HuH-7 (cell line): ENCODE measurements at regions not wholly inside any gene's neighbourhood (a gene's known extent, or its start where the extent isn't known, plus 50 kb on each side); places are given as distances from the start of the nearest gene placed in this dataset.
"Not testable (repeated sequence)": the region's sequence is repeated elsewhere in the genome, so short reads cannot be mapped to it uniquely, and the experiment has no call there.

Experiments used
- DNase-seq: peaks from one replicate; pipeline ENCODE4 v3.0.0; 2011; ENCODE audit warnings: low spot score

DNA sequence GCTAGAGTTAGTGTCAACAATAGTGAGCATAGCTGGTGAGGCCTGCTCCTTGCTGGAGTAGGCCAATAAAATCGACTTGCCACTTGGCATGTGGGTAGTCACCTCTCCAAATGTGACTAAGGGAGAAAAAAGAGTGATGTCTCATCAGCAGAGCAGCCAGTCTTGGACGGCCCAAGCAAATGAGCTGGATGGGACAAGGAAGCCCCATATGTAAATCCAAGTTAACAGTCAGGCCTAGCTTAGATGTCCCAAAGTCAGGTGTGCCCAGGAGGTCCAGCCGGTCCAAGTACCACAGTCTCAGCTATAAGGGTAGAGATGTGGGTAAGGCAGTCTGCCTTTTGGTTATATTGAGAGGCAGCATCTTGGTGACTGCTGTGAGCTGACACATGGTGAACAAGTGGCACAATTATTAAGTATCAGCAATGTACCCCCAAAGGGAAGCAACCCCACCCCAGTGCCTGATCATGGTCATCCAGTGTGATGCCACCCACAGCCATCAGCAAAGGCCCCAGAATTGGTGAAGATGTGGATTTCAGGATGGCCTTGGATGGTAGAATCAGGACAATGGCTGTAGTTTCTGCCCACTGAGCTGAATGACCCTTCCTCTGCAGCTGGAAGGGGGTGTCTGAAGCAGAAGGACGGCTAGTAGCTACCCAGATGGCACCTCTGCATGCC lies 83.4 kb downstream of the TNFRSF13B start:
- no peak for DNase-seq

DNA sequence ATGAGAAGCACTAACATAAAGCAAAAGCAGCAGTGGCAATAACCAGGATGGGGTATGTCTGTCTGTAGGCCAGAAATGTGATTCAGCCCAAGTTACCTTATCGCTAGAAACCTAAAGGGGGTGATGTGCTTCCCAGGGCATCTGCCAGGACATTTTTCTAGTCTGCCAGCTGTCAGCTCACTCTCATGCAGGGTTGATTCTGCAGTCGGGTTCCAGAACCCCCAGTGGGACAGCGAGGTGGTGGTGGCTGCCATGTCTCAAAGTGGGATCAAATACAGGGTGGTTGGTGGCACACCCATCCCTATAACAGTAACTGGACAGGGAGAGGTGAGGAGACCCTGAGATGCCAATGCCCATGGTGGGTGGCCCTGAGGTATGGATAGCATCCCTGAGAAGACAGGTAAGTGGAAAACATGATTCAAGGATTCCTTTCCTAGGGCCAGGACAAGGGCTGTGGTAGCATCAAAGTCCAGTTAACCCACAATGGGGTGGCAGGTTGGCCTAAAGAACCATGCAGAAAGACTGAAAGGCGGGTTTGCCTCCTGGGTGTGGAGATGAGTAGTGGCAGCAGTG lies 84.3 kb downstream of the TNFRSF13B start:
- DNase-seq = no peak

DNA sequence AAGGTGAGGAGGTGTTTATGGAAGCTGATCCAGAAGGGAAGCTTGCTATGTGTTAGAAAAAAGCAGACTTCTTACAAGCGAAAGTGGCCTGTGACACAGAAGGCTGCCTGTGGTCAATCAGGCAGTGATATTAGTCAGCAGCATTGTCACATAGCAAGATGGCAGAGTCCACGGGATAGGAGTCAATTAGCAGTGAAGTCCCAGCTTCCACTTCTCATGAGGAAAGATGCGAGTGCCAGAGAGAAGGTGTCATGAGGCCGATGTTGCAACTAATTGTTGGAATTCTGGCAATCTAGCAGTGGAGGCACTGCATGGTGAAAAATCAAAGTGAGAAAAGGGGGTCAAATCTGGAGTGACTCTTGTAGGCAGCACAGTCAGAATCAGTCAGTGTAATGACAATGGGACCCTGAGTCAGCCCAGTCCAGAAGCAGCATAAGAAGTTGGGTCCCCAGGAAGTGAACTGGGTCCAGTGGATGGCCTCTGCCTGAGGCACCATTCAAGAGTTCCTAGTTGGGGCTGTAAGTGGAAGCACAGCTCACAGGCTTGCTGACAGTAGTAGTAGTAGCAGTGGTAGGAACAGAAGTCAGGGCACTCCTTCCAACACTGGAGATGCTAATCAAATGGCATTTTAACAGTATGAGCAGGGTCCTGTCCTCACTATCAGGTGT lies 85.1 kb downstream of the TNFRSF13B start:
- DNase-seq = no peak

DNA sequence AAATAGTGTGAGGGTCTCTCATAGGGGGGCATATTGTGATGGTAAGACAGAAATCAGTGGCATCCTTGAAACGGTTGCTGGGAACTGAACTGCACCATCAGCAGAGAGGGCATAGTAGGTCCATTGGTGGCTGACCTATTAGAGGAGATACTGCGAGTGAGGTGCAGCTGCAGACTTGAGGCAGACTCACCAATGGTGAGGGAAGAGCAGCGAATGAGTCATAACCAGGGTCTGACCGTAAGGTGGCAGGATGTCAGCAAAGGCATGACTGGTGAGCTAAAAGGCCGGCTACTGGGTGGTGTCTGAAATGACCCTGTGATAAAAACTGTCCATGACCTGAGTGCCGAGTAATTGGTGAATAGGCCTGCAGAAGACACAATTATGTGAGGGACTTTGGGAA lies 86.7 kb downstream of the TNFRSF13B start:
- not testable (repeated sequence) for DNase-seq

GRCh38 chr17:16882926-16883265 lies 89.0 kb downstream of the TNFRSF13B start:
- DNase-seq = not testable (repeated sequence)

DNA sequence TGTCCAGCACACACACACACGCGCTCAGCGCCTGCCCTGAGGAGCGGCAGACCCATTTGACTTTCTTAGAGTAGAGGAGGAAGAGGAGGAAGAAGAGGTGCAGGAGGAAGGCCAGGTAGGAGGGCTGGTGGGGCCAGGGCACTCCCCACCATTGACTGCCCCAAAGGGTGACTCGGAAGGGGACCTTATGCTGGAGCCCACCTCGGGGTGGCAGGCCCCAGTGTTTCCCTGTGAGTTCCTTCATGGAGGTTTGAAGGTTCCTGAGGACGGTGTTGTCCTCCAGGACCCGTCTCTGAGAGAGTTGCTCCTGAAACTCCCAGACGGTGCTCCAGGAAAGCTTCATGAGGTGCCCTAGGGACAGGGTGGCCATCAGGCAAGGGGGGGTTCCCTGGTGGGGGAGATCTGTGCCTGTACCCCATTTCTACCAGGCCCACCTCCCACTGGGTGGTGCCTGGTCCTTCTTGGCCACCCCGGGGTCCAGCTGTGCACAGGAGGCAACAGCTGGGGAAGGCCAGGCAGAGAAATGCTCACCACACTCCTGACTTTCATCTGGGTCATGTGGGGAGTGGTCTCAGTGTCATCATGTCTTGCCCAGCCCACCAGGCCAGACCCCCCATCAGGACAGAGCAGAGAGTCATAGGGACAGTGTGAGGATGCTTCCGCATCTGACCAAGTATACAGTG lies 89.5 kb downstream of the TNFRSF13B start:
- no peak for DNase-seq

DNA sequence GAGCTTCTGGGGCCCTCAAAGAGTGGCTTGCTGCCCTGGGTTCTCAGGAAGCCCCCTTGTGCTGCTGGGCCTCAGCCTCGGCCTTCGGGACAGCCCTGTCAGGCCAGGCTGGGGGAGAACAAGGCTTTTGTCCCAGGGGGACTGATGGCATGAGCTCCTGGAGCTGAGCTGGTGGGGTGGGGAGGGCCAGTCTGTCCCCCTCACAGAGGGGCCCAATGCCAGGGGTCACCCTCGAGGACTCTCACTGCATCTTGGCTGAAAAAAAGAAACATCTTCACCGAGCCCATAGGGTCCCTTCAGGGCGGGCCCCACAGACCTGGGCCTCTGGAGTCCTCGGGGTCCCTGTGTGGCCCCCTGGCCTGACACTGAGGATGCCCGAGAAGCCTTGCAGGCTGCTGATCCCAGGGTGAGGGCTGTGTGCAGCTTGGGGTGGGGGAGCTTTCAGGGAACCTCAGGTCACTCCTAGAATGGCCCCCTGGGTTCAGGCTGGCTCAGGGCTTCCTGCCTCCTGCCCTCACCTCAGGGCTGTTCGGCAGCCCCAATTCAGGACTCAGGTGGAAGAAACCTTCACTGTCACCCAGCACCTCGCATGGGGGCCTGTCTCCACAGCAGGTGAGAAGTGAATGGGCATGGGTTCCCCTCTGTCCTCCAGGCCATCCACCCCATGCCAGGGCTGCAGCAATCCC lies 90.5 kb downstream of the TNFRSF13B start:
- no peak for DNase-seq

DNA sequence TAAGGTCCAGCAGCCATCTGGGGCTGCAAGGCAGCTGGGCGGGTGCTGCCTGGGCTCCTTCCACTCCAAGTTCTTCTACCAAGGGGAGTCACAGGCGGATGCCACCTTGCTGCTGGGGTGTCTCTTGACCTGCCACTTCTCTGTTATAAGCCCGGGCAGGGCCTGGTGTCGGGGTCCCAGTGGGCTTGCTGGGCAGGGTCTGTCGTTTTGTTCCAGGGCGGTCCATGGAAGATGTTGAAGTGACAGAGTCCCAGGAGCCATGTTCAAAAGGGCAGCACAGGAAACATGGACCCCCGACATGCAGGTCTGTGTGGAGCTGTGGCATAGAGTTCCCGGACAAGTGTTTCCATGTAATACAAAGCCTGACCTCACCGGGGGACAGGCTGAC lies 91.1 kb downstream of the TNFRSF13B start:
- DNase-seq = no peak

- no peak for DNase-seq
These were observed 91.6 kb downstream of the TNFRSF13B start for GRCh38 chr17:16880121-16880842.

DNA sequence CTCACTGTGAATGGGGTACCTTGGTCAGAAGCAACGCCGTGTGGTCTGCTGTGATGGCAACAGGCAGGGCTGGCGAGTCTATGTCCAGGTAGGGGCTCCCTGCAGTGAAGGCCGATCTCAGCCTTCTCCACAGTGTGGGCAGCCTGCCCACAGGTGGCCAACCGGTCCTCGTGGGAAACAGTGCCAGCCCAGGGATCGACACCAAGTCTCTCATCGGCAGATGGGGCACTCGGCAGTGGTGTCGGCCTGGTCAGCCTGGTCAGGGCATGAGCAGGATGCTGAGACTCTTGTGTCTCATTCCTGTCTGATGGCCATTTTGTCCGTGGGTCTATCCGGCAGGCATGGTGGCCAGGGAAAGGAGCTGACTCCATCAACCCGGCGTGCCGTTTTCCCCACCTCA lies 92.2 kb downstream of the TNFRSF13B start:
- DNase-seq = no peak

DNA sequence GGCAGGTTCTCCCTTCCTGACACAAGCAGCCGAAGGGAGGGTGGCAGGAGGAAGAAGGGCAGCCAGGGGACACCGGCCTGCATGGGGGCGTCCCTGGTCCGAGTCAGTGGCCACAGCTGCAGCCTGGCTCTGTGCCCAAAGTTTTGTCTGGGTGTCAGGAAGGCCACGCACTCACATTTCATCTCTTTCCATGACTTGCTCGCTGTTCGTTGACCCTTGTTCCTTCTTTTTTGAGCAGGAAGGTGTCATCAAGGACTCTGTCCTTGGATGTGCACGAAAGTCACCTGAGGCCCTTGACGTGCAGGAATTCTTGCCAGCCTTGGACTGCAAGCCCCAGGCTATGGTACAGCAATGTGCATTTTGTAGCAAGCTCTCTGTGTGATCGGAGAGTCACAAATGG lies 93.3 kb downstream of the TNFRSF13B start:
- no peak for DNase-seq

- DNase-seq = no peak
These were observed 93.8 kb downstream of the TNFRSF13B start for GRCh38 chr17:16878084-16878483.

DNA sequence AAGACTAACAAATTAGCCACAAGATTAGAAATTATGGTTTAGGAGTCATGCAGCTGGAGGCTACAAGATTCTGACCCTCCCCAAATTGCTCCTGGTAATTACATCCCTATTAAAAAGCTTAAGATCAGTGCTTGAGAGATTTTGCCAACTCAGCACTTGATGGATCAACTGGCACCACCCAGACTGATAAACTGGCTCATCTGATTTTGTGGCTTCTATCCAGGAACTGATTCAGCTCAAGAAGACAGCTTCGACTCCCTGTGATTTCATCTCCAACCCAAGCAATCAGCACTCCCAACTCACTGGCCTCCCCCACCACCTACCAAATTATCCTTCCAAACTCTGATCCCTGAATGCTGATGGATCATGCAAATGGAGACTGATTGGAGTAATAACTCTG lies 94.8 kb downstream of the TNFRSF13B start:
- DNase-seq = no peak

- DNase-seq = no peak
These were observed 96.3 kb downstream of the TNFRSF13B start for GRCh38 chr17:16875662-16876061.

- not testable (repeated sequence) for DNase-seq
These were observed 97.7 kb downstream of the TNFRSF13B start for GRCh38 chr17:16874216-16874615.

DNA sequence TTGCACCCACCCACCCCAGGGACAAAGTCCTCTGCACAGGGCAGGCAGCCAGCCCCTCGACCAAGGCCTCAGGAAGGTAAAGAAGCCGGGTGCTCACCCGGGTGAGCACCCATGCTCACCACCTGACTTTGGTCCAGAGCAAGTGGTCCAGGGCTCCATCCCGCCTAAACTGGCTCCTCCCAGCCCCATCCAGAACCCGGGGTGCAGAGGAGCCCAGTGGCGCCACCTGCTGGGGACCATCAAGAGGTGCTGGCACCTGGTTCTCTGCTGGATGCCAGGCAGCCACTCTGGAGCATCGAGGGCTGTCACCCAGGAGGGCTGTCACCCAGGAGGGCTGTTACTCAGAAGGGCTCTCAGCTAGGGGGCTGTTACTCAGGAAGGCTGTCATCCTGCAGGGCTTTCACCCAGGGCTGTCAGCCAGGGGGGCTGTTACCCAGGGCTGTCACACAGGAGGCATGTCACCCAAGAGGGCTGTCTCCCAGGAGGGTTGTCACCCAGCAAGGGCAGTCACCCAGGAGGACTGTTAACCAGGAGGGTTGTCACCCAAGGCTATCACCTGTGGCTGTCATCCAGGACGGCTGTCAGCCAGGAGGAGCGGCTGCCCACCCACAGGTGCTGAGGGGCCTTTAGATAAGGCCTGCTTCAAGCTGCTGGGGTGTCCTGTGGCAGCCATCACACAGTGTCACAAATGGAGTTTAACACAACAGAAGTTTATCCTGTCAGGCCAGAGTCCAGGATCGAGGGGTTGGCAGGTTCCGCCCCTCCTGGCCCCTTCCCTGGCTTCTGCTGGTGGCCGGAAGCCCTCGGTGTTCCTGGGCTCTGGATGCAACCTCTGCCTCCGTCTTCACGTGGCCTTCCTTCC lies 98.5 kb downstream of the TNFRSF13B start:
- peak; percentile 59 for DNase-seq

- no peak for DNase-seq
These were observed 99.4 kb downstream of the TNFRSF13B start for GRCh38 chr17:16872351-16873173.

DNA sequence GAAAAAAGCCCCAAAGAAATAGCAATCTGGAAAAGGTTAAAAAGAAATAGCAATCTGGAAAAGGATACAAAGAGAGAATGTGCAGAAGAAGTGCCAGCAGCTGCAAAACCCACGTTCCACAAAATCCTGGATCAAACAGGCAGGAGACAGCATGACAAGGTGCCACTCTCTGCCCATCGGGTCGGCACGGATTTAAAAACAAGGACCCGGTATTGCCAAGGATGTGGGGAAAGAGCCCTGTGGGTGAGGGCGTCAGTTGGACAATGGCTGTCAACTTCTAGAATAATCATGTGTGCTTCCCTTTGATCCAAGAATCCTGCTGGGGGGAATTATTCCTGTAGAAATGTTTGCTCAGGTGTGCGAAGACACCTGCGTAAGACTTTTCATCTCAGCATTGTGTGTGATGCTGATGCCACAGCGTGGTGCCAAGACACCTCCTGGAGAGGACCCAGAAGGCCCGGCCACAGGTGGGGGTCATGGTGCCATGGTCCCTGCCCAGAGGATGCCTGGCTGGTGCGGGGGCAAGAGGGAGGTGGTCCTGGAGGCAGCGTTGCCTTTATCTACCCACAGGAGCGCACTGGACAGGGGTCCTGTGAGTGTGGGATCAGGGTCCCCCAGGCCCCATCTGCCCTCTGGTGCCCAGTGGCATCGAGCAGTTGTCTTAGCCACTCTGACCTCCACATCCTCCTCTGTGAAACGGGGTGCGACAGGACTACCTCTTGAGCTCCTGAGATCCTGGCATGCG lies 100.3 kb downstream of the TNFRSF13B start:
- DNase-seq = not testable (repeated sequence)
